ENCODE measurements at regions not wholly inside any gene's neighbourhood (a gene's known extent, or its start where the extent isn't known, plus 50 kb on each side); places are given as distances from the start of the nearest gene placed in this dataset.

DNA sequence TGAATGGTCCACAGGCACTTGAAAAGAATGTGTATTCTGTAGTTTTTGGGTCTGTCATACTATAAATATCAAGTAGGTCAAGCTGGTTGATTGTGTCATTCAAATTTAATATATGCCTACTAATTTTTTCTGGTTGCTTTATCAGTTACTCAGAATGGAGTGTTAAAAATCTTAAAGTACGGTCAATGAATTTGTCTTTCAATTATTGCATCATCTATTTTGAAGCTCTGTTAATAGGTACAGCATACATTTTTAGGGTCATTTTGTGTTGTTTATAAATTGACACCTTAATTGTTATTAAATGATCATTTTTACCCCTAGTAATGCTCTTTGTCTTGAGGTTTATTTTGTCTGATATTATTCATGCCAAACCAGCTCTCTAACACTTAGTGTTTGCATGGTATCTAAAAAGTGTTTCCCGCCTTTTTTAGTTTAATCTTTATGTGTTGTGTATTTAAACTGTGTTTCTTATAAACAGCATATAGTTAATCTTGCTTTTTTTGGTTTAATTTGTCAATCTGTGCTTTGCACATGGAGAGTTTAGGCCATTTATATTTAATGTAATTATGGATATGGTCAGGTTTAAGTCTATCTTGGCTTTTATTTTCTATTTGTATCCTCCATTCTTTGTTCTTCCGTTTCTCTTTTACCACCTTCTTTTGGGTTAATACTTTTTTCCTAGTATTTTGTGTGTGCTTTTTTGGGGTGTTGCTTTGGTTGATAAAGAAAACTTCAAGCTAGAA is 204.9 kb upstream of the EEF2KMT start:
- TF ChIP-seq, protein P1, sequence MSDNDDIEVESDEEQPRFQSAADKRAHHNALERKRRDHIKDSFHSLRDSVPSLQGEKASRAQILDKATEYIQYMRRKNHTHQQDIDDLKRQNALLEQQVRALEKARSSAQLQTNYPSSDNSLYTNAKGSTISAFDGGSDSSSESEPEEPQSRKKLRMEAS (IDR thresholded peaks at IDR 0.05; ENCODE audit: insufficient read depth, insufficient read length) = no peak
- TF ChIP-seq, protein P2, sequence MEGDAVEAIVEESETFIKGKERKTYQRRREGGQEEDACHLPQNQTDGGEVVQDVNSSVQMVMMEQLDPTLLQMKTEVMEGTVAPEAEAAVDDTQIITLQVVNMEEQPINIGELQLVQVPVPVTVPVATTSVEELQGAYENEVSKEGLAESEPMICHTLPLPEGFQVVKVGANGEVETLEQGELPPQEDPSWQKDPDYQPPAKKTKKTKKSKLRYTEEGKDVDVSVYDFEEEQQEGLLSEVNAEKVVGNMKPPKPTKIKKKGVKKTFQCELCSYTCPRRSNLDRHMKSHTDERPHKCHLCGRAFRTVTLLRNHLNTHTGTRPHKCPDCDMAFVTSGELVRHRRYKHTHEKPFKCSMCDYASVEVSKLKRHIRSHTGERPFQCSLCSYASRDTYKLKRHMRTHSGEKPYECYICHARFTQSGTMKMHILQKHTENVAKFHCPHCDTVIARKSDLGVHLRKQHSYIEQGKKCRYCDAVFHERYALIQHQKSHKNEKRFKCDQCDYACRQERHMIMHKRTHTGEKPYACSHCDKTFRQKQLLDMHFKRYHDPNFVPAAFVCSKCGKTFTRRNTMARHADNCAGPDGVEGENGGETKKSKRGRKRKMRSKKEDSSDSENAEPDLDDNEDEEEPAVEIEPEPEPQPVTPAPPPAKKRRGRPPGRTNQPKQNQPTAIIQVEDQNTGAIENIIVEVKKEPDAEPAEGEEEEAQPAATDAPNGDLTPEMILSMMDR (IDR thresholded peaks at IDR 0.05; ENCODE audit: extremely low read depth in 1 of 2, insufficient read depth in 1 of 2, low read depth in 1 of 2, low read length in 2 of 2) = no peak
